Stimulated activated effector memory CD8-positive, alpha-beta T cell treated with anti-CD3 and anti-CD28 coated beads, Interleukin-12 subunit alpha, Interleukin-12 subunit beta, amount 100 ng/mL, for 72 hours (primary cell): ENCODE measurements at regions not wholly inside any gene's neighbourhood (a gene's known extent, or its start where the extent isn't known, plus 50 kb on each side); places are given as distances from the start of the nearest gene placed in this dataset.

Source experiments
- ATAC-seq: fragments of 150-1000 bp; cut with Tn5 transposase; 2 replicates; pipeline ENCODE4 v1.10.0; 2021
- DNase-seq, 2 donors: peaks; one replicate each; pipeline ENCODE4 v3.0.0; 2021 to 2022; ENCODE audit warnings: low spot score in 2 of 2
- H3K27ac Mint-ChIP-seq: one replicate; pipeline ENCODE4 v1.8.0; 2022; ENCODE audit warnings: mild to moderate bottlenecking, mixed read lengths
- H3K36me3 Mint-ChIP-seq: one replicate; pipeline ENCODE4 v1.8.0; 2022; ENCODE audit warnings: mild to moderate bottlenecking, mixed read lengths
- H3K4me1 Mint-ChIP-seq: one replicate; pipeline ENCODE4 v1.8.0; 2022; ENCODE audit warnings: mixed read lengths
- H3K4me3 Mint-ChIP-seq: one replicate; pipeline ENCODE4 v1.8.0; 2022; ENCODE audit warnings: mild to moderate bottlenecking, mixed read lengths
- H3K9me3 Mint-ChIP-seq: one replicate; pipeline ENCODE4 v1.8.0; 2022; ENCODE audit warnings: mixed read lengths

GRCh38 chr5:29077451-29077850, 2039.1 kb upstream of the CDH9 start:
- no peak for ATAC-seq
- peaks cover 19% of the 10 kb centered on the region for H3K9me3 Mint-ChIP-seq
- H3K4me3 Mint-ChIP-seq: no peak overlapping the region
- H3K4me1 Mint-ChIP-seq: no peaks in the 10 kb centered on the region
- DNase-seq: no peak
- no peak overlapping the region for H3K27ac Mint-ChIP-seq
- no peaks in the 10 kb centered on the region for H3K36me3 Mint-ChIP-seq

GRCh38 chr5:29069104-29069402, 2030.7 kb upstream of the CDH9 start:
- no peak for ATAC-seq
- no peak for DNase-seq
- no peaks in the 10 kb centered on the region for H3K4me1 Mint-ChIP-seq
- H3K36me3 Mint-ChIP-seq: no peaks in the 10 kb centered on the region
- H3K9me3 Mint-ChIP-seq: peaks cover 32% of the 10 kb centered on the region
- no peak overlapping the region for H3K27ac Mint-ChIP-seq
- H3K4me3 Mint-ChIP-seq: no peak overlapping the region

- Mint-ChIP-seq H3K9me3 (peaks cover 15% of the 10 kb centered on the region), H3K27ac (no peak overlapping the region), H3K4me1 (no peaks in the 10 kb centered on the region), H3K36me3 (no peaks in the 10 kb centered on the region), H3K4me3 (no peak overlapping the region)
- ATAC-seq: no peak
- DNase-seq: no peak
Measured at GRCh38 chr5:29061381-29061780, 2023.0 kb upstream of the CDH9 start.

- Mint-ChIP-seq H3K4me1 (no peaks in the 10 kb centered on the region), H3K4me3 (no peak overlapping the region), H3K27ac (no peak overlapping the region), H3K9me3 (peaks cover 8% of the 10 kb centered on the region), H3K36me3 (no peaks in the 10 kb centered on the region)
- DNase-seq (no peak), ATAC-seq (no peak)
Measured at GRCh38 chr5:29054694-29055093, 2016.3 kb upstream of the CDH9 start.

GRCh38 chr5:29054282-29054681, 2015.9 kb upstream of the CDH9 start:
- Mint-ChIP-seq H3K27ac (no peak overlapping the region), H3K4me1 (no peaks in the 10 kb centered on the region), H3K4me3 (no peak overlapping the region), H3K9me3 (peaks cover 9% of the 10 kb centered on the region), H3K36me3 (no peaks in the 10 kb centered on the region)
- no peak for DNase-seq
- ATAC-seq: no peak

- Mint-ChIP-seq H3K4me3 (no peak overlapping the region), H3K27ac (no peak overlapping the region), H3K36me3 (no peaks in the 10 kb centered on the region), H3K4me1 (no peaks in the 10 kb centered on the region), H3K9me3 (peaks cover 9% of the 10 kb centered on the region)
- DNase-seq (no peak), ATAC-seq (no peak)
Measured at GRCh38 chr5:29051509-29051908, 2013.1 kb upstream of the CDH9 start.

GRCh38 chr5:29042152-29042551, 2003.8 kb upstream of the CDH9 start:
- no peak for DNase-seq
- no peak overlapping the region for H3K4me3 Mint-ChIP-seq
- no peak for ATAC-seq
- H3K36me3 Mint-ChIP-seq: no peaks in the 10 kb centered on the region
- H3K4me1 Mint-ChIP-seq: no peaks in the 10 kb centered on the region
- peaks cover 11% of the 10 kb centered on the region for H3K9me3 Mint-ChIP-seq
- no peak overlapping the region for H3K27ac Mint-ChIP-seq

- no peak overlapping the region for H3K4me3 Mint-ChIP-seq
- H3K36me3 Mint-ChIP-seq: no peaks in the 10 kb centered on the region
- DNase-seq (no peak), ATAC-seq (no peak)
- H3K9me3 Mint-ChIP-seq: peaks cover 17% of the 10 kb centered on the region
- H3K27ac Mint-ChIP-seq: no peak overlapping the region
- H3K4me1 Mint-ChIP-seq: no peaks in the 10 kb centered on the region
Measured at GRCh38 chr5:29040404-29040803, 2002.0 kb upstream of the CDH9 start.

- Mint-ChIP-seq H3K4me3 (no peak overlapping the region), H3K36me3 (no peaks in the 10 kb centered on the region), H3K27ac (no peak overlapping the region), H3K4me1 (no peaks in the 10 kb centered on the region), H3K9me3 (peaks cover 15% of the 10 kb centered on the region)
- ATAC-seq (no peak), DNase-seq (no peak)
Measured at GRCh38 chr5:29039994-29040393, 2001.6 kb upstream of the CDH9 start.

- Mint-ChIP-seq H3K36me3 (no peaks in the 10 kb centered on the region), H3K4me3 (no peak overlapping the region), H3K9me3 (peaks cover 14% of the 10 kb centered on the region), H3K27ac (no peak overlapping the region), H3K4me1 (no peaks in the 10 kb centered on the region)
- no peak for ATAC-seq
- DNase-seq: no peak
Measured at GRCh38 chr5:29037716-29038115, 1999.3 kb upstream of the CDH9 start.

GRCh38 chr5:29024052-29024451, 1985.7 kb upstream of the CDH9 start:
- no peaks in the 10 kb centered on the region for H3K36me3 Mint-ChIP-seq
- H3K4me1 Mint-ChIP-seq: no peaks in the 10 kb centered on the region
- H3K9me3 Mint-ChIP-seq: peaks cover 6% of the 10 kb centered on the region
- DNase-seq (no peak), ATAC-seq (no peak)
- no peak overlapping the region for H3K4me3 Mint-ChIP-seq
- no peak overlapping the region for H3K27ac Mint-ChIP-seq

- Mint-ChIP-seq H3K9me3 (peaks cover 6% of the 10 kb centered on the region), H3K27ac (no peak overlapping the region), H3K4me1 (no peaks in the 10 kb centered on the region), H3K4me3 (no peak overlapping the region), H3K36me3 (no peaks in the 10 kb centered on the region)
- DNase-seq (no peak), ATAC-seq (no peak)
Measured at GRCh38 chr5:29023541-29023940, 1985.2 kb upstream of the CDH9 start.

- ATAC-seq (no peak), DNase-seq (no peak)
- Mint-ChIP-seq H3K9me3 (peaks cover 19% of the 10 kb centered on the region), H3K36me3 (no peaks in the 10 kb centered on the region), H3K27ac (no peak overlapping the region), H3K4me1 (no peaks in the 10 kb centered on the region), H3K4me3 (no peak overlapping the region)
Measured at GRCh38 chr5:29017501-29017900, 1979.1 kb upstream of the CDH9 start.

GRCh38 chr5:29016067-29016466, 1977.7 kb upstream of the CDH9 start:
- no peaks in the 10 kb centered on the region for H3K4me1 Mint-ChIP-seq
- H3K27ac Mint-ChIP-seq: no peak overlapping the region
- ATAC-seq (no peak), DNase-seq (no peak)
- H3K36me3 Mint-ChIP-seq: no peaks in the 10 kb centered on the region
- no peak overlapping the region for H3K4me3 Mint-ChIP-seq
- H3K9me3 Mint-ChIP-seq: peaks cover 19% of the 10 kb centered on the region

- ATAC-seq (no peak), DNase-seq (no peak)
- no peak overlapping the region for H3K4me3 Mint-ChIP-seq
- peaks cover 16% of the 10 kb centered on the region for H3K9me3 Mint-ChIP-seq
- no peak overlapping the region for H3K27ac Mint-ChIP-seq
- no peaks in the 10 kb centered on the region for H3K36me3 Mint-ChIP-seq
- H3K4me1 Mint-ChIP-seq: no peaks in the 10 kb centered on the region
Measured at GRCh38 chr5:29015523-29015922, 1977.1 kb upstream of the CDH9 start.

- Mint-ChIP-seq H3K36me3 (no peaks in the 10 kb centered on the region), H3K4me3 (no peak overlapping the region), H3K27ac (no peak overlapping the region), H3K4me1 (no peaks in the 10 kb centered on the region), H3K9me3 (peaks cover 15% of the 10 kb centered on the region)
- ATAC-seq (no peak), DNase-seq (no peak)
Measured at GRCh38 chr5:29005386-29005785, 1967.0 kb upstream of the CDH9 start.

GRCh38 chr5:29002481-29002880, 1964.1 kb upstream of the CDH9 start:
- Mint-ChIP-seq H3K4me3 (no peak overlapping the region), H3K4me1 (no peaks in the 10 kb centered on the region), H3K36me3 (no peaks in the 10 kb centered on the region), H3K9me3 (peaks cover 11% of the 10 kb centered on the region), H3K27ac (no peak overlapping the region)
- DNase-seq: no peak
- no peak for ATAC-seq
